ENCODE measurements at regions not wholly inside any gene's neighbourhood (a gene's known extent, or its start where the extent isn't known, plus 50 kb on each side); places are given as distances from the start of the nearest gene placed in this dataset.

GRCh38 chr1:198889101-198889500 lies 250.3 kb downstream of the PTPRC start:
- H3K27ac ChIP-seq = no peak overlapping the region
- 80 to 91% methylated on average over 1 of the region's 1 CpG for WGBS, 2 donors
- no peak for FAIRE-seq

GRCh38 chr1:198889749-198890148 lies 250.9 kb downstream of the PTPRC start:
- Histone ChIP-seq H3K36me3 (no peaks in the 10 kb centered on the region), H3K27ac (no peak overlapping the region), H3K9me3 (no peaks in the 10 kb centered on the region), H3K27me3 (no peaks in the 10 kb centered on the region), H3K4me3 (no peak overlapping the region), H3K4me1 (peaks cover 0 to 6% (median 5%) of the 10 kb centered on the region in 3 donors)
- no peak for FAIRE-seq
- 52 to 58% methylated on average over 1 of the region's 1 CpG for WGBS, 2 donors
- TF ChIP-seq, protein P1, sequence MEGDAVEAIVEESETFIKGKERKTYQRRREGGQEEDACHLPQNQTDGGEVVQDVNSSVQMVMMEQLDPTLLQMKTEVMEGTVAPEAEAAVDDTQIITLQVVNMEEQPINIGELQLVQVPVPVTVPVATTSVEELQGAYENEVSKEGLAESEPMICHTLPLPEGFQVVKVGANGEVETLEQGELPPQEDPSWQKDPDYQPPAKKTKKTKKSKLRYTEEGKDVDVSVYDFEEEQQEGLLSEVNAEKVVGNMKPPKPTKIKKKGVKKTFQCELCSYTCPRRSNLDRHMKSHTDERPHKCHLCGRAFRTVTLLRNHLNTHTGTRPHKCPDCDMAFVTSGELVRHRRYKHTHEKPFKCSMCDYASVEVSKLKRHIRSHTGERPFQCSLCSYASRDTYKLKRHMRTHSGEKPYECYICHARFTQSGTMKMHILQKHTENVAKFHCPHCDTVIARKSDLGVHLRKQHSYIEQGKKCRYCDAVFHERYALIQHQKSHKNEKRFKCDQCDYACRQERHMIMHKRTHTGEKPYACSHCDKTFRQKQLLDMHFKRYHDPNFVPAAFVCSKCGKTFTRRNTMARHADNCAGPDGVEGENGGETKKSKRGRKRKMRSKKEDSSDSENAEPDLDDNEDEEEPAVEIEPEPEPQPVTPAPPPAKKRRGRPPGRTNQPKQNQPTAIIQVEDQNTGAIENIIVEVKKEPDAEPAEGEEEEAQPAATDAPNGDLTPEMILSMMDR (IDR thresholded peaks at IDR 0.05) = no peak
- no peak for ATAC-seq
- intact Hi-C loops (cut with DNase I) = no loop called here
- DNase-seq = no peak

More at GRCh38 chr1:198889101-198889500, 250.3 kb downstream of the PTPRC start:
- TF ChIP-seq, protein P1 (IDR thresholded peaks at IDR 0.05) = no peak
- Histone ChIP-seq H3K4me1 (peaks cover 0 to 6% (median 5%) of the 10 kb centered on the region in 3 donors), H3K36me3 (no peaks in the 10 kb centered on the region), H3K9me3 (no peaks in the 10 kb centered on the region), H3K4me3 (no peak overlapping the region), H3K27me3 (no peaks in the 10 kb centered on the region)
- no peak for DNase-seq
- intact Hi-C loops (cut with DNase I) = no loop called here
- no peak for ATAC-seq

GRCh38 chr1:198890214-198890930 lies 251.5 kb downstream of the PTPRC start:
- peaks cover 0 to 6% (median 5%) of the 10 kb centered on the region in 3 donors for H3K4me1 ChIP-seq
- no peak overlapping the region for H3K4me3 ChIP-seq
- intact Hi-C loops (cut with DNase I) = no loop called here
- peak in 2 of 4 donors; percentile 32 to 60 for ATAC-seq
- no peak overlapping the region for H3K27ac ChIP-seq
- TF ChIP-seq, protein P1 (IDR thresholded peaks at IDR 0.05) = no peak
- H3K36me3 ChIP-seq = no peaks in the 10 kb centered on the region
- H3K9me3 ChIP-seq = no peaks in the 10 kb centered on the region
- WGBS, 2 donors = 42 to 45% methylated on average over 4 of the region's 4 CpGs
- DNase-seq = no peak
- no peaks in the 10 kb centered on the region for H3K27me3 ChIP-seq
- FAIRE-seq = no peak

GRCh38 chr1:198892065-198892464 lies 253.2 kb downstream of the PTPRC start:
- Histone ChIP-seq H3K36me3 (no peaks in the 10 kb centered on the region), H3K9me3 (no peaks in the 10 kb centered on the region), H3K27me3 (no peaks in the 10 kb centered on the region), H3K4me3 (no peak overlapping the region), H3K4me1 (peaks cover 0 to 6% (median 5%) of the 10 kb centered on the region in 3 donors), H3K27ac (no peak overlapping the region)
- ATAC-seq (peak in 1 of 4 donors; percentile 47), FAIRE-seq (no peak), DNase-seq (no peak)
- intact Hi-C loops (cut with DNase I) = no loop called here
- 65 to 78% methylated on average over 1 of the region's 1 CpG for WGBS, 2 donors
- TF ChIP-seq, protein P1 (IDR thresholded peaks at IDR 0.05) = no peak

GRCh38 chr1:198893141-198893540 lies 254.3 kb downstream of the PTPRC start:
- no peak for ATAC-seq
- intact Hi-C loops (cut with DNase I) = no loop called here
- no peak for DNase-seq
- TF ChIP-seq, protein P1 (IDR thresholded peaks at IDR 0.05) = no peak
- no peaks in the 10 kb centered on the region for H3K36me3 ChIP-seq
- 45 to 100% methylated on average over 1 of the region's 1 CpG for WGBS, 2 donors
- H3K27ac ChIP-seq = no peak overlapping the region
- FAIRE-seq = no peak
- H3K27me3 ChIP-seq = no peaks in the 10 kb centered on the region
- H3K4me3 ChIP-seq = no peak overlapping the region
- H3K9me3 ChIP-seq = no peaks in the 10 kb centered on the region
- peaks cover 0 to 6% (median 5%) of the 10 kb centered on the region in 3 donors for H3K4me1 ChIP-seq
